ENCODE measurements at regions not wholly inside any gene's neighbourhood (a gene's known extent, or its start where the extent isn't known, plus 50 kb on each side); places are given as distances from the start of the nearest gene placed in this dataset.

DNA sequence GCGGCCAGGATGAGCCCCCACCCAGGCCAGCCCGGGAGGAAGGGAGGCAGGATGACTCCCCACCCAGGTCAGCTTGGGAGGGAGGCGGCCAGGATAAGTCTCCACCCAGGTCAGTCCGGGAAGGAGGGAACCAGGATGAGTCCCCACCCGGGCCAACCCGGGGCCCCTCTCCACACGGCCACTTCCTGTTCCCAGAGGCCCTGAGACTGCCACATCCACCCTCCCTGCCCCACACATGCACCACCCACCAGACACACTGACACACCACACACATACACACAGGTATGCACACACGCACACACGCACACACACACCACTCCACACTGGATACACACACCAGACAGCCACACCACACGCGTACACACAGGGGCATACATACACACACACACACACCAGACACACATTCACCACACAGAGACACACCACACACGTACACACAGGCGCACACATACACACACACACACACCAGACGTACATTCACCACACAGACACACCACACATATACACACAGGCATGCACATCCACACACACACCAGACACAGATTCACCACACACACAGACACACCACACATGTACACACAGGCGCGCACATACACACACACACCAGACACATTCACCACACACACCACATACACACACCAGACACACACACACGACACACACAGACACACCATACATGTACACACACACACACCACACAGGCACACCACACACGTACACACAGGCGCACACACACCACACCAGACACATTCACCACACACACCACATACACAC is 84.9 kb upstream of the PRR5 start:
- peak in 2 of 10 donors; percentile 48 to 66 for DNase-seq
- intact Hi-C loops (cut with DNase I), result no loop called here

- intact Hi-C loops (cut with DNase I), result no loop called here
- DNase-seq, result peak in 2 of 10 donors; percentile 26 to 56
These were observed 85.5 kb upstream of the PRR5 start for GRCh38 chr22:44616461-44616860.

- peak in 2 of 10 donors; percentile 50 to 71 for DNase-seq
- intact Hi-C loops (cut with DNase I), result no loop called here
These were observed 86.3 kb upstream of the PRR5 start for GRCh38 chr22:44615602-44616180.

DNA sequence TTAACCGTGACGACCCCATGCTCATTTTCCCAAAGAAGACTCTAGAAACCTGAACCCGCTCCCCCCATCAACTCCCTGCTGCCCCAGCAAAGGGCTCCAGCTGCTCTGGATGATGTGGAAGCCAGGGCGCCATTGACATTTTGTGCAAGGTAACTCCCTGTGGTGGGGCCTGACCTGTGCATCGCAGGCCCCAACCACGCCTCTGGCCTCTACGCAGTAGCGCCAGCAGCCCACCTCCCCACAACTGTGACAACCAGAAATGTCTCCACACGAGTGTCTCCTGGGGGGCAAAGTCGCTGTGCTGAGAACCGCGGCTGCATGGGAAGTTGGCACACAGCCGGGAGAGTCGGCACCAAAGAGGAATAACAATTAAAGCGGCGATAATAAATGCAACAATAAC is 86.9 kb upstream of the PRR5 start:
- intact Hi-C loops (cut with DNase I), result no loop called here
- peak in 2 of 10 donors; percentile 23 to 39 for DNase-seq

DNA sequence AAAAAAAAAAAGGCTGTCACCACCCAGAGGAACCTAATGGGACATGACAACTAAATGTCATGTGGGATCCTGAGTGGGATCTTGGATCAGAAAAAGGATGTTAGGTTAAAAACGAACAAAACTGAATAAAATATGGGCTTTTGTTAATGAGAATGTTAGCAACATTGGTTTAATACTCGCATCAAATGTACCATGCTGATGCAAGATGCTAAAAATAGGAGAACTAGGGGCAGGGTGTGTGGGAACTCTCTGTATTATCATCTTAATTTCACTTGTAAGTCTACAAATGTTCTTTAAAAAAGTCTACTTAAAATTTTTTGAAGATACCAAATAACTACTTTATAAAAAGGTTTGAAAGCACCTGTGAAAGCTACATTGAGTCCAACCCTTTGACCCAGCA is 88.8 kb upstream of the PRR5 start:
- intact Hi-C loops (cut with DNase I), result no loop called here
- DNase-seq, result no peak

- DNase-seq, result peak in 1 of 10 donors; percentile 9
- intact Hi-C loops (cut with DNase I), result no loop called here
These were observed 90.0 kb upstream of the PRR5 start for GRCh38 chr22:44611880-44612496.

DNA sequence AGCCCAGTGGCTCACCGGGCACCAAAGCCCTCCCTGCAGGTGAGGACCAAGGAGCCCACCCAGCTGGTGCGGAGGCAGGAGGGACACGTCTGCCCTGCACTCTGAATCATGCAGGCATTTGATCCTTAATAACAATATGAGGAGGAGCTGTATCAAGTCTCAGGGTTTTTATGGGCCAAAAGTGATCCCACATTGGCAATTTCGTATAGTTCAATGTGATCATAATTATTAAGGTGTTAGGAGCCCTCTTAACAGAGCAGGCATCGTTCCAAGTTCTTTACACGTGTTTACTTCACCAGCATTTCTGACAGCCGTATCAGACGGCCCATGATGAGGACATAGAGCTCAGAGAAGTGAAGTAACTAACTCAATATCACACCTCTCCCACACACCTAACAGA is 91.9 kb upstream of the PRR5 start:
- DNase-seq, result no peak
- intact Hi-C loops (cut with DNase I), result no loop called here

GRCh38 chr22:44609400-44609988 is 92.5 kb upstream of the PRR5 start:
- intact Hi-C loops (cut with DNase I), result no loop called here
- DNase-seq, result peak in 2 of 10 donors; percentile 52 to 75

GRCh38 chr22:44608597-44609399 is 93.2 kb upstream of the PRR5 start:
- DNase-seq, result peak in 2 of 10 donors; percentile 22 to 37
- intact Hi-C loops (cut with DNase I), result no loop called here

- intact Hi-C loops (cut with DNase I), result no loop called here
- DNase-seq, result peak in 1 of 10 donors; percentile 47
These were observed 95.9 kb upstream of the PRR5 start for GRCh38 chr22:44606126-44606525.

DNA sequence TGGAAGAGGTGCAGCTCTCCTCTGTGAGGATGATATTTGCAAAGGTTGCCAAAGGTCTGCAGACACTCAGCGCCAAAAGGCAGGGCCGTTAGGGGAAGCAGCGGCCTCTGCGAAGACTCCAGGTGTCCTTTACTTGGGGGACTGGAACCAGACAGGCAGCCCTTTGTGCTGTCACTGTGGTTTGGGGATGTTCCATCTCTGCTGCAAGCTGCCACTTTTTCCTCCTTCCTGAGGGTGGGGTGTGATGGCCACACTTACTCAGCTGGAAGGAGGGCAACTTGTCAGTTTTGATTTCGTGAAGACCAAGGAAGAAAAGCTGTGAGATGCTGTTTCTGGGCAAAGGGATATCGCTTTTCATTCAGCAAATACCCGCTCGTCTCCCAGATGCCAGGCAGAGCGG is 96.5 kb upstream of the PRR5 start:
- peak in 1 of 10 donors; percentile 65 for DNase-seq
- intact Hi-C loops (cut with DNase I), result no loop called here

DNA sequence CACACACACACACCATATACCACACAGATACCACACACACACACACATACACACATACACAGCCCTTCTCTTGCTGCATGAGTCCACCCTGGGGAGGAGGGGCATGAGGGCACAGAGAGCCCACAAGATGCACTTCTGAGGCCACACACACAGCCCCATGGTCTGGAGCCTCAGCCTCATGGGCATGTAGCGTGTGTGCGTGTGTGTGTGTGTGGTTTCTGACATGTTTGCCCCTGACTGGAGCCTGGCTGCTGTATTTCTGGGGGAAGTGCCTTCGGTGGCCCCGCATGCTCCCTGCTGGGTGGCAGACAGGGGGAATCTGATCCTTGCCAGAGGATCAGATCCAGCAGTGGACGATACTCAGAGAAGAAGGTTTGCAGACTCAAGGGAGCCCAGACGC is 97.0 kb upstream of the PRR5 start:
- peak in 1 of 10 donors; percentile 49 for DNase-seq
- intact Hi-C loops (cut with DNase I), result no loop called here

DNA sequence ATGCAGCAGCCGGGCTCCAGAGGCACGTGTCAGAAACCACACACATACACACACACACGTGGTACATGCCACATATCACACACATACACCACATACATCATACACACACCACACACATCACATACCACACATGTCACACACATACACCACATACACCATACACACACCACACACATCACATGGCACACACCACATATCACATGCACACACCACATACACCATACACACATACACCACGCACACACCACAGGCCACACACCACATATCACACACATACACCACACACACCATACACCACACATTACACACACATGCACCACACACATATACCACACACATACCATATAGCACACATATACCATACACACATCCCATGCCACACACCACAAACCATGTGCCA is 97.5 kb upstream of the PRR5 start:
- no peak for DNase-seq
- intact Hi-C loops (cut with DNase I), result no loop called here

DNA sequence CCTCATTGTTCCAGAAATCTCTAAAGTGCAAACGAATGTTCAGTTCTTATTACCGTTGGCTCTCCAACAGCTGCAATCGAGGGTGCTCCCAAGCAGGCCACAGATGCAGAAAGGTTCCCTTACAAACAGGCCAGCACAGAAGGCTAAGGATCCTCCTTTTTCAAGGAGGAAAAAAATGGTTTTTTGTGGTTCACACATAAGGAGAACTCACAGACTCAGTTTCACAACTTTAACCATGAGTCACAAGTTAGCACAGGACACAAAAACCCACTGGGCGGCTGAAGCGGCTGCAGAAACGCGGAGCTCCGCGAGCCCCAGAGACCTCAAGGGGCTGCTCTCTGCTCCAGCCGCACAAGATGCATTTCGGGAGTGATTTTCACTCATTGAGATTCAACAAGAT is 98.2 kb upstream of the PRR5 start:
- DNase-seq, result no peak
- intact Hi-C loops (cut with DNase I), result no loop called here

GRCh38 chr22:44601725-44602124 is 100.3 kb upstream of the PRR5 start:
- no peak for DNase-seq
- intact Hi-C loops (cut with DNase I), result no loop called here

GRCh38 chr22:44601189-44601588 is 100.8 kb upstream of the PRR5 start:
- no peak for DNase-seq

GRCh38 chr22:44600207-44600785 is 101.7 kb upstream of the PRR5 start:
- peak in 1 of 10 donors; percentile 52 for DNase-seq
- intact Hi-C loops (cut with DNase I), result no loop called here

More at GRCh38 chr22:44601189-44601588, 100.8 kb upstream of the PRR5 start:
- intact Hi-C loops (cut with DNase I), result no loop called here

- intact Hi-C loops (cut with DNase I), result no loop called here
- peak in 1 of 10 donors; percentile 52 for DNase-seq
These were observed 101.6 kb upstream of the RTL6 start for GRCh38 chr22:44599500-44600140.

DNA sequence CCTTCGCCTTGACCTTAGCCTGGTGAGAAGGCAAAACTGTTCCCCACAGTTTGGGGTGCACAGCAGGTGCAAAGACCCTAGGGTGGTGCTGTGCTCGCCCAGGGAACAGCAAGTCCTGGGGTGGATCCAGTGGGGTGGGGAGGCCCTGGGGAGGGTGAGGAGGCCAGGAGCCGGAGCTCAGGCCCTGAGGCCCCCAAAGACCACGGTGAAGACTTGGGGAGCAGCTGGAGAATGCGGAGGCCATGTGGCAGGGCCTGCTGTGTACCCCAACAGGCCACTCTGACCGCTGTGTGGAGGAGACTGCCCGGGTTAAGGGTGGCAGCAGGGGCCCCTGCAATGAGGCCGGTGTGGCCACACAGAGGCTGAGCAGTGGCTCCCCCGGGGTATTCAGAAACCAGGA is 101.1 kb upstream of the RTL6 start:
- intact Hi-C loops (cut with DNase I), result no loop called here
- peak in 1 of 10 donors; percentile 61 for DNase-seq

- DNase-seq, result peak in 7 of 10 donors; percentile 46 to 92 (median 68)
- intact Hi-C loops (cut with DNase I), result no loop called here
These were observed 99.6 kb upstream of the RTL6 start for GRCh38 chr22:44597616-44598015.

All from posterior cingulate gyrus (tissue), 11 donors.